PC-9 (cell line): ENCODE measurements at regions not wholly inside any gene's neighbourhood (a gene's known extent, or its start where the extent isn't known, plus 50 kb on each side); places are given as distances from the start of the nearest gene placed in this dataset.

Experiments used
- BruUV-seq: library from RNA; stranded (reverse); fragments of 400-500 nt; replicated peaks from 2 replicates; lab custom pipeline; 2021; lab: Mats Ljungman, UMichigan
- CTCF ChIA-PET: fragments of 300-600 bp; sonication (Branson Sonifier 250); formaldehyde crosslinking; loops from one replicate; lab custom pipeline; 2022; ENCODE audit warnings: antibody characterized with exemption; lab: Charles Lee
- POLR2A ChIA-PET: fragments of 300-600 bp; sonication (Branson Sonifier 250); formaldehyde crosslinking; loops from one replicate; lab custom pipeline; 2022; ENCODE audit warnings: antibody characterized with exemption; ENCODE audit not compliant: unreplicated experiment; lab: Charles Lee
- DNase-seq, 2 experiments: peaks; one replicate each; pipeline versions ENCODE4 v3.0.0 to v3.0.0-alpha.2; 2015 to 2022; ENCODE audit warnings: mixed read lengths in 1 of 2
- H2AFZ ChIP-seq: fragments of 200-600 bp; sonication (generic); 2 replicates; pipeline ENCODE4 v1.8.1; 2017; ENCODE audit warnings: antibody characterized with exemption
- H3F3A ChIP-seq: fragments of 200-600 bp; sonication (generic); 2 replicates; pipeline ENCODE4 v1.8.1; 2017; ENCODE audit warnings: antibody characterized with exemption, mild to moderate bottlenecking, low read depth; ENCODE audit not compliant: insufficient read depth
- H3K27ac ChIP-seq: fragments of 200-600 bp; sonication (generic); 2 replicates; pipeline ENCODE4 v1.6.1; 2016; ENCODE audit warnings: mixed run types
- H3K27me3 ChIP-seq: fragments of 200-600 bp; sonication (generic); 2 replicates; pipeline ENCODE4 v1.6.1; 2016; ENCODE audit warnings: low read depth, mixed run types; ENCODE audit not compliant: insufficient read depth
- H3K36me3 ChIP-seq: fragments of 200-600 bp; sonication (generic); 2 replicates; pipeline ENCODE4 v1.6.1; 2016; ENCODE audit warnings: low read depth, mixed run types
- H3K4me1 ChIP-seq: fragments of 200-600 bp; sonication (generic); replicated peaks from 2 replicates; pipeline ENCODE4 v1.6.1; 2016; ENCODE audit warnings: mixed run types; ENCODE audit not compliant: insufficient read depth
- H3K4me2 ChIP-seq: fragments of 200-600 bp; sonication (generic); 2 replicates; pipeline ENCODE4 v1.6.1; 2017; ENCODE audit warnings: mixed run types
- H3K4me3 ChIP-seq: fragments of 200-600 bp; sonication (generic); 2 replicates; pipeline ENCODE4 v1.6.1; 2016; ENCODE audit warnings: mixed run types
- H3K79me2 ChIP-seq: fragments of 200-600 bp; sonication (generic); 2 replicates; pipeline ENCODE4 v1.6.1; 2017; ENCODE audit warnings: low read depth, mixed run types
- H3K9me2 ChIP-seq: fragments of 200-600 bp; sonication (generic); 2 replicates; pipeline ENCODE4 v1.8.1; 2017; ENCODE audit warnings: mild to moderate bottlenecking; ENCODE audit not compliant: insufficient read depth
- H3K9me3 ChIP-seq: fragments of 200-600 bp; sonication (generic); 2 replicates; pipeline ENCODE4 v1.8.1; 2016; ENCODE audit warnings: low read depth; ENCODE audit not compliant: insufficient read depth
- H4K20me1 ChIP-seq: fragments of 200-600 bp; sonication (generic); 2 replicates; pipeline ENCODE4 v1.8.1; 2017; ENCODE audit not compliant: insufficient read depth
- EZH2 ChIP-seq: fragments of 200-600 bp; sonication (generic); IDR thresholded peaks from 2 replicates; pipeline ENCODE4 v1.8.0; 2017; ENCODE audit warnings: antibody characterized with exemption, low read depth
- intact Hi-C: fragments of 100-400 bp; cut with micrococcal nuclease; formaldehyde crosslinking; loops from one replicate; pipeline ENCODE4 v1.10.0; 2022; ENCODE audit not compliant: unreplicated experiment
- TF ChIP-seq, protein P1 (sequence below): fragments of 200-600 bp; sonication (generic); conservative IDR thresholded peaks from 2 replicates; pipeline ENCODE4 v1.6.1; 2017; ENCODE audit warnings: mixed run types, antibody characterized with exemption, mild to moderate bottlenecking, moderate library complexity

DNA sequence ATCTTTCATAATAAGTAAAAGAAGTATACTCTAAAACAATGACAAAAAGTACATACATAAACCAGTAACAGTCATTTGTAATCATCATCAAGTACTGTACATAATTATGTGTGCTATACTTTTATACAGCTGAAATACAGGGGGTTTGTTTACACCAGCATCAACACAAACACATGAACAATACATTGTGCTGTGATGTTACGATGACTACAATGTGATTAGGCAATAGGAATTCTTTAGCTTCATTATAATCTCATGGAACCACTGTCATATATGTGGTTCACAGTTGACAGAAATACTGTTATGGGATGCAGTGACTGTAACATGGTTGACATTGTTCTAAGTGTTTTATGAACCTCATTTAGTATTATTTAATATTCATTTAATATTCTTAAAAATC is 914.4 kb upstream of the TENM4 start:
- Histone ChIP-seq H3K4me3 (no peak overlapping the region), H3K4me1 (no peaks in the 10 kb centered on the region), H4K20me1 (no peaks in the 10 kb centered on the region), H3K27me3 (no peaks in the 10 kb centered on the region), H3K4me2 (no peak overlapping the region), H3K36me3 (no peaks in the 10 kb centered on the region), H3K9me3 (no peaks in the 10 kb centered on the region), H3K27ac (no peak overlapping the region), H3F3A (no peaks in the 10 kb centered on the region), H2AFZ (no peak overlapping the region), H3K9me2 (peaks cover 5% of the 10 kb centered on the region; the same call in 1 of the 2 replicates), H3K79me2 (no peaks in the 10 kb centered on the region)
- ChIA-PET CTCF (no interaction called here), POLR2A (no interaction called here)
- TF ChIP-seq, protein P1, sequence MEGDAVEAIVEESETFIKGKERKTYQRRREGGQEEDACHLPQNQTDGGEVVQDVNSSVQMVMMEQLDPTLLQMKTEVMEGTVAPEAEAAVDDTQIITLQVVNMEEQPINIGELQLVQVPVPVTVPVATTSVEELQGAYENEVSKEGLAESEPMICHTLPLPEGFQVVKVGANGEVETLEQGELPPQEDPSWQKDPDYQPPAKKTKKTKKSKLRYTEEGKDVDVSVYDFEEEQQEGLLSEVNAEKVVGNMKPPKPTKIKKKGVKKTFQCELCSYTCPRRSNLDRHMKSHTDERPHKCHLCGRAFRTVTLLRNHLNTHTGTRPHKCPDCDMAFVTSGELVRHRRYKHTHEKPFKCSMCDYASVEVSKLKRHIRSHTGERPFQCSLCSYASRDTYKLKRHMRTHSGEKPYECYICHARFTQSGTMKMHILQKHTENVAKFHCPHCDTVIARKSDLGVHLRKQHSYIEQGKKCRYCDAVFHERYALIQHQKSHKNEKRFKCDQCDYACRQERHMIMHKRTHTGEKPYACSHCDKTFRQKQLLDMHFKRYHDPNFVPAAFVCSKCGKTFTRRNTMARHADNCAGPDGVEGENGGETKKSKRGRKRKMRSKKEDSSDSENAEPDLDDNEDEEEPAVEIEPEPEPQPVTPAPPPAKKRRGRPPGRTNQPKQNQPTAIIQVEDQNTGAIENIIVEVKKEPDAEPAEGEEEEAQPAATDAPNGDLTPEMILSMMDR, result no peak
- TF ChIP-seq EZH2, result no peak
- intact Hi-C loops, result no loop called here
- DNase-seq, result no peak
- BruUV-seq, result no TSS peak

DNA sequence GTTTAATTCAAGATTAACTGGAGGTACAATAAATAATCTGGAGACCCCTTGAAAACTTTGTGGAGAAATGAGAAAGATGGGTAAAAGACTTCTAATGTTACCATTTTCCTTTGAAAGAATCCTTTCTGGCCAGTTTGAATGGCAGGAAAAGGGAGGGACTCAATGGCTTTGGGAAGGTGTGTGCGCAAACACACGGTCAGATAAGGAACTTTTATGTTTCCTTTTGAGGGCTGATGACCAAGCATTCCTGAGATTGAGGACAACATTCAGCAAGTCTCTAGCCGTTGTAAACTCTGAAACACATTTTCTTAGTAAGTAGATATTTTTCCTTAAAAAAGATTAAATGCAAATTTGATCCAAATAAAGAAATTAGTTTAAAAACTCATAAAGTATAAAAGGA is 909.7 kb upstream of the TENM4 start:
- H4K20me1 ChIP-seq, result no peaks in the 10 kb centered on the region
- DNase-seq, result no peak
- H3K4me1 ChIP-seq, result no peaks in the 10 kb centered on the region
- TF ChIP-seq EZH2, result no peak
- TF ChIP-seq, protein P1, result no peak
- BruUV-seq, result no TSS peak
- H3K36me3 ChIP-seq, result no peaks in the 10 kb centered on the region
- no peaks in the 10 kb centered on the region for H3K79me2 ChIP-seq
- H3K9me2 ChIP-seq, result peaks cover 5% of the 10 kb centered on the region; the same call in 1 of the 2 replicates
- H3K27ac ChIP-seq, result no peak overlapping the region
- H2AFZ ChIP-seq, result no peak overlapping the region
- no peaks in the 10 kb centered on the region for H3F3A ChIP-seq
- POLR2A ChIA-PET, result no interaction called here
- no peak overlapping the region for H3K4me3 ChIP-seq
- H3K9me3 ChIP-seq, result no peaks in the 10 kb centered on the region
- H3K4me2 ChIP-seq, result no peak overlapping the region
- intact Hi-C loops, result no loop called here
- CTCF ChIA-PET, result no interaction called here
- no peaks in the 10 kb centered on the region for H3K27me3 ChIP-seq

DNA sequence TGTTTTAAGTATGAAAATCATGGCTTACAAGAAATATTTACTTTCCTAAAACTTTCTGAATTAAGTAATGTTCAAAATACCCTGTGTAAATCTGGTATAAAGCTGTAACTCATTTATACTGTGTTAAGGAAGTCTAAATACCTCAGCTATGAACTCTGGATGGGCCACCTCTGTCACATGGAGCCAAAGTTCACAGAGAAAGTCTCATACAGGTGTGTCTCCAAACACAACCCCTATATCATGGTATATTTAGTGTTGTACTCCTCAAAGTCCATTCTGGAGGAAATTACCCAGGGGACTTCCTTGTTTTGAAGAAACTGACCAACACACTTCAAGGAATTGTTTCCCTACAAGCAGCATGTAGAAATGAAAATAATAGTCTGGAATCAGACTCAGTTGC is 909.2 kb upstream of the TENM4 start:
- TF ChIP-seq EZH2, result no peak
- TF ChIP-seq, protein P1, result no peak
- H3K36me3 ChIP-seq, result no peaks in the 10 kb centered on the region
- H3K27me3 ChIP-seq, result no peaks in the 10 kb centered on the region
- no peak overlapping the region for H3K4me3 ChIP-seq
- no peak overlapping the region for H2AFZ ChIP-seq
- H3K9me2 ChIP-seq, result peaks cover 5% of the 10 kb centered on the region; the same call in 1 of the 2 replicates
- no peak for DNase-seq
- BruUV-seq, result no TSS peak
- H3F3A ChIP-seq, result no peaks in the 10 kb centered on the region
- no peaks in the 10 kb centered on the region for H3K9me3 ChIP-seq
- POLR2A ChIA-PET, result no interaction called here
- H3K4me2 ChIP-seq, result no peak overlapping the region
- H3K4me1 ChIP-seq, result no peaks in the 10 kb centered on the region
- H3K79me2 ChIP-seq, result no peaks in the 10 kb centered on the region
- CTCF ChIA-PET, result no interaction called here
- H3K27ac ChIP-seq, result no peak overlapping the region
- intact Hi-C loops, result no loop called here
- H4K20me1 ChIP-seq, result no peaks in the 10 kb centered on the region
